DOHH2 (cell line): ENCODE measurements at regions not wholly inside any gene's neighbourhood (a gene's known extent, or its start where the extent isn't known, plus 50 kb on each side); places are given as distances from the start of the nearest gene placed in this dataset.

ENCODE experiments used
- EZH2phosphoT487 ChIP-seq: fragments of 200-600 bp; sonication (generic); IDR thresholded peaks from 2 replicates; pipeline ENCODE4 v1.6.1; 2017; ENCODE audit warnings: borderline replicate concordance, mild to moderate bottlenecking, antibody characterized with exemption, low read length, moderate library complexity, mixed read lengths
- TF ChIP-seq, protein P1 (sequence below): fragments of 200-600 bp; sonication (generic); IDR thresholded peaks from one replicate; pipeline ENCODE4 v1.5.1; 2014; ENCODE audit warnings: antibody characterized with exemption, mild to moderate bottlenecking, low read depth, low read length; ENCODE audit not compliant: poor library complexity, severe bottlenecking

DNA sequence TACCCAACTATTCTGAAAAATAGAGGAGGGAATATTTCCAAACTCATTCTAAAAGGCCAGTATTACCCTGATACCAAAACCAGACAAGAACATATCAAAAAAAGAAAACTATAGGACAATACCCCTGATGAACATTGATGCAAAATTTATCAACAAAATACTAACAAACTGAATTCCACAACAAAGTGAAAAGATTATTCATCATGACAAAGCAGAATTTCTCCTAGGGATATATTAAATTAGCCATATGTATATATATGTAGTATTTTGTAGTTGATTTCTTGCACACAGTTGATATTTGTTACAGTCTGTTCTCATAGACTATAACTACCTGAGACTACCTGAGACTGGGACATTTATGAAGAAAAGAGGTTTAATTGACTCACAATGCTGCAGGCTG is 495.0 kb upstream of the SPRY2 start:
- TF ChIP-seq, protein P1, sequence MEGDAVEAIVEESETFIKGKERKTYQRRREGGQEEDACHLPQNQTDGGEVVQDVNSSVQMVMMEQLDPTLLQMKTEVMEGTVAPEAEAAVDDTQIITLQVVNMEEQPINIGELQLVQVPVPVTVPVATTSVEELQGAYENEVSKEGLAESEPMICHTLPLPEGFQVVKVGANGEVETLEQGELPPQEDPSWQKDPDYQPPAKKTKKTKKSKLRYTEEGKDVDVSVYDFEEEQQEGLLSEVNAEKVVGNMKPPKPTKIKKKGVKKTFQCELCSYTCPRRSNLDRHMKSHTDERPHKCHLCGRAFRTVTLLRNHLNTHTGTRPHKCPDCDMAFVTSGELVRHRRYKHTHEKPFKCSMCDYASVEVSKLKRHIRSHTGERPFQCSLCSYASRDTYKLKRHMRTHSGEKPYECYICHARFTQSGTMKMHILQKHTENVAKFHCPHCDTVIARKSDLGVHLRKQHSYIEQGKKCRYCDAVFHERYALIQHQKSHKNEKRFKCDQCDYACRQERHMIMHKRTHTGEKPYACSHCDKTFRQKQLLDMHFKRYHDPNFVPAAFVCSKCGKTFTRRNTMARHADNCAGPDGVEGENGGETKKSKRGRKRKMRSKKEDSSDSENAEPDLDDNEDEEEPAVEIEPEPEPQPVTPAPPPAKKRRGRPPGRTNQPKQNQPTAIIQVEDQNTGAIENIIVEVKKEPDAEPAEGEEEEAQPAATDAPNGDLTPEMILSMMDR = no peak
- no peak for TF ChIP-seq EZH2phosphoT487
